LNCAP (cell line): ENCODE measurements at regions not wholly inside any gene's neighbourhood (a gene's known extent, or its start where the extent isn't known, plus 50 kb on each side); places are given as distances from the start of the nearest gene placed in this dataset.

Experiments used
- TF ChIP-seq, protein P1 (sequence below): fragments of 450-650 bp; IDR thresholded peaks from 2 replicates; pipeline ENCODE4 v1.5.1; 2017; ENCODE audit warnings: mild to moderate bottlenecking

DNA sequence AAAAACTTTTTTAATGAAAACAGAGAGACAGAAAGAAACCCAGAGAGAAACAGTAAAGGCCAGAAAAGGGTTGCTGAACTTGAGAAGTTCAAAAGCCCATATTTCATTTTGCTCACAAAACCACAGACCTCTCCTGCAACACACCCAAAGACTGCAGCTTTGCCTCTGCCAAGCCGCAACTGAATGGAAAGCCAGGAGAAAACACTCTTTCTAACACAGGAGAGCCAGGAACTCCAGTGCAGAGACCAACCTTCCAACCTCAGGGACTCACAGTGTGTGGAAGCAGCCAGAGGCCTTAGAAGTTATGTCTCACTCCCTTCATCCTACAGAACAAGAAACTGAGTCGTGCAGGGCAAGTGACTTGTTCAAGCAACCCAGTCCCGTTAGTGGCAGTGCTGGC, 163.1 kb upstream of the HES1 start:
- TF ChIP-seq, protein P1, sequence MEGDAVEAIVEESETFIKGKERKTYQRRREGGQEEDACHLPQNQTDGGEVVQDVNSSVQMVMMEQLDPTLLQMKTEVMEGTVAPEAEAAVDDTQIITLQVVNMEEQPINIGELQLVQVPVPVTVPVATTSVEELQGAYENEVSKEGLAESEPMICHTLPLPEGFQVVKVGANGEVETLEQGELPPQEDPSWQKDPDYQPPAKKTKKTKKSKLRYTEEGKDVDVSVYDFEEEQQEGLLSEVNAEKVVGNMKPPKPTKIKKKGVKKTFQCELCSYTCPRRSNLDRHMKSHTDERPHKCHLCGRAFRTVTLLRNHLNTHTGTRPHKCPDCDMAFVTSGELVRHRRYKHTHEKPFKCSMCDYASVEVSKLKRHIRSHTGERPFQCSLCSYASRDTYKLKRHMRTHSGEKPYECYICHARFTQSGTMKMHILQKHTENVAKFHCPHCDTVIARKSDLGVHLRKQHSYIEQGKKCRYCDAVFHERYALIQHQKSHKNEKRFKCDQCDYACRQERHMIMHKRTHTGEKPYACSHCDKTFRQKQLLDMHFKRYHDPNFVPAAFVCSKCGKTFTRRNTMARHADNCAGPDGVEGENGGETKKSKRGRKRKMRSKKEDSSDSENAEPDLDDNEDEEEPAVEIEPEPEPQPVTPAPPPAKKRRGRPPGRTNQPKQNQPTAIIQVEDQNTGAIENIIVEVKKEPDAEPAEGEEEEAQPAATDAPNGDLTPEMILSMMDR = no peak

DNA sequence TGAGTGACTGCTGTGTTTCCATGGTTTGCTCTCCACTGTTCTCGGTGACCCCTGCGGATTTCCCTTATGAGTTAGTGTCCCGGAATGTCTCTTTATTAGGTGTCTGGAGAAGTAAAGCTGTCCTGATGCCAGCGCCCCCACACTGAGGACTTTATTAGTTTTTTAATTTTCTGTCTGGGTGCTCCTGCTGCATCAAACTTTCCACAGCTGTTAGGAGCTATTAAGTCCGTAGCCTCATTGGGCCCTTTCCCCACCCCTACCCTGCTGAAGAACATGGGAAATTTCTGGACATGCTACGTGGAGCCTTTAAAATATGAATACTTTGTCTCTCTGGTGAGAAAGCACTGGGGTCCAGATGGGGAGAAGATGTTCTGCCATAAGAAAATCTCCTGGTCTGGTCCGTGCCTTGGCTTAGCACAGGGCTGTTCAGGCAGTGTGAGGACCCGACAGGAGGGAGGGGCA, 161.7 kb upstream of the HES1 start:
- TF ChIP-seq, protein P1 = no peak

DNA sequence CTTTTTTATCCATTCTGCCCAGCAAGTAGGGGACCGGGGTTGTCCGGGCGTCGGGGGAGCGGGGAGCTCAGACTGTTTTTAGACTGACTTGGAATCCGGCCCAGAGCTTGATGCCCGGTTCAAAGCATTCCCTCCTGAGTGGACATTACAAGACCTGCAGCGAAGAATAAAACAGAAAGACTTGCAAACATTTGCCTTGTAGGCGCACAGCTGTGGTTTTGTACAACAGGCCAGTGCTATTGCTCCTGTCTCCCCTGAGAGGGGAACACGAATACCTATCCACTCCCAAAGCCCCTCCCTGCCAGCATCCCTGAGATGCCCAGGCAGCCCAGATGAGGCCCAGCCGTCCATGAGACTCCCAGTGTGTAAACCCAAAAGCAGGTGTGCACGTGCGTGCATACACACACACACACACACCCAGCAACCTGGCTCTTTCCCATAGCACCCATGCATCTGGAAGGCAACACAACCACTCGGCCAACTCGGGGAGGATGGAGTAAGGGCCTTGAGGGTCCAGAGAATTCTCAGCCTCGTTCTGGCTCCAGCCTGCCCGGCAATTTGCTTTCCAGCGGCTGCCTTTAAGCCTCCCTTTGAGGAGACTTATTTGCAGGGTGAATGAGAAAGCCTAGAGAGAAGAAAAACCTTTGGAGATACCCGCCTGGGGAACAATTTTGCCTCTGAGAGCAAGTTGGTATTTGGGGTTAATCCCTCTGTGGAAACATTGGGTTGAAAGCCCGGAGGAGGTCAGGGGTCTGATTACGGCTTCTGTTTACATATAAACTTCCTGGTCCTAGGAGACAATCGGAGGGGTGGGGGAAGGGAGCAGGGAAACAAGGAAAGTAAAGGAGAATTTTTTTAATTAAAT, 161.0 kb upstream of the HES1 start:
- TF ChIP-seq, protein P1 = no peak

DNA sequence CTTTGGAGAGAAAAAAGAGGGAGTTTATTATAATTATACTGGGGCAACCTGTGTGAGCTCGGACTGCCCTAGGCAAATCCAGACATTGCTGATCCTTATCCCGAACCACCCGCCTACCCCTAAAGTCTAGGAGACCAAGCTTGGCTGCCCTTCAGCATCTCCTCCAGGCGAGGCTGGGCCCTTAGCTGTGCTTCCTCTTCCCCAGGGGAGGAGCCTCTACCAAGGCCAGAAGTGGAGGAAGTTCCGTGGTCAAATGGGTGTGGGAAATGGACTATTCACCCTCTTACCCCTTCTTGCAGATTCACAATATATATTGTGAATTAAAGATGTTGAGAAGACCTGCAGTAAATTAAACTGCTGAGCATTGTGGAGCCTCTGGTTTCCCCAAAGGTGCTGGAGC, 158.3 kb upstream of the HES1 start:
- TF ChIP-seq, protein P1 = no peak

DNA sequence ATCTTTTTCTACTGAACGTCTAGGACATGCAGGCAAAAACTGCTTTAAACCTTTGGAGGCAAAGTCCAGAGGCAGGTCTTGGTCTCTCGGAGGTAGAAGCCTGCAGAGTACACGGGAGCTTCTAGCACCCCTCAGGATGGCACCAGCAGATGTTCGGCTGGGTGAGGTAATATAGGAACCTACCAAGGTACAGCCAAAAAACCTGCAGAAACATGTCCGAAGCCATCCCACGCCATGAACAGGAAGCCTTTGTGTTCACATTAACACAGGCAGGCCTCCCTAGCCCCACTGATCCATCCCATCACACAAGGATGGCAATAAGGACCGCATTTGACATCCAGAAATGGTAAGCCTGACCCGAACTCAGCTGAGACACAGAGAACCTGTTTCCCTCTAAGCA, 157.9 kb upstream of the HES1 start:
- TF ChIP-seq, protein P1 = no peak

DNA sequence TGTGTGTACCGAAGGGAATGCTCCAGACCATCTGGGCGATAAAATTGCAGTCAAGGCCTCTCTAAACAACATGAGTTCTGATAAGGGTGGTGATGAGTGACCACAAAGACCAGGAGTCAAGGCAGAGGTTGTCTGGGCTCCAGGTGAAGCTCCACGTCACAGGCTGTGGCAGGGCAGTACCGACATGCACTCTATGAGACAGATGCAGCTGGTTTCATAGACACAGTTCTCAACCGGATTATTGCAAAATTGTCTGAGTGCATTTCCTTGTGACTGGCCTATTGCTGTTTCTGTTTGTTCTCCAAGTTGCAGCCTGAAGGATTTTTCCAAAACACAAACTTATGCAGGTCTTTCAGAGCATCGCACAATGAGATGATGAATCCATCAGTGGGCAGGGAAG, 157.5 kb upstream of the HES1 start:
- TF ChIP-seq, protein P1 = no peak

DNA sequence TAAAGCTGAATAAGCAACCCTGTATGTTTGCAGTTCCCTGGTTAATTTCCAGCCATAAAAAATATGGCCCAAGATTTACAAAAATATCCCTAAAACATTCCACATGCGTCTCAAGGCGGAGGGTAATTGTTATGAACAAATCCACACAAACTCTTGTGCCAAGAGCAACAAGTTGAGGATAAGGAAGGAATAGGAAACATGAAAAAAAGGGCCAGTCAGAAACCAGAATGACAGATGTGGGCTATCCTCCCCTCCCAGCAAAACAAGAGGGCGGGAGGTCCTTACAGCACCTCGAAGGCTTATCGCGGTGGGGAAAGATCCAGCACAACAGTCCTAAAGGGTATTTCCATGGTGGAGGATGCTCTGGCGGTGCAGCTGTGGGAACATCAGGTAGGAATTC, 155.6 kb upstream of the HES1 start:
- TF ChIP-seq, protein P1 = no peak
